Medulla oblongata (tissue), 1 donor: ENCODE measurements at regions not wholly inside any gene's neighbourhood (a gene's known extent, or its start where the extent isn't known, plus 50 kb on each side); places are given as distances from the start of the nearest gene placed in this dataset.
"Not testable (repeated sequence)": the region's sequence is repeated elsewhere in the genome, so short reads cannot be mapped to it uniquely, and the experiment has no call there.

ENCODE experiments used
- DNase-seq: peaks from one replicate; pipeline ENCODE4 v3.0.0-alpha.2; 2015; ENCODE audit errors: extremely low spot score

DNA sequence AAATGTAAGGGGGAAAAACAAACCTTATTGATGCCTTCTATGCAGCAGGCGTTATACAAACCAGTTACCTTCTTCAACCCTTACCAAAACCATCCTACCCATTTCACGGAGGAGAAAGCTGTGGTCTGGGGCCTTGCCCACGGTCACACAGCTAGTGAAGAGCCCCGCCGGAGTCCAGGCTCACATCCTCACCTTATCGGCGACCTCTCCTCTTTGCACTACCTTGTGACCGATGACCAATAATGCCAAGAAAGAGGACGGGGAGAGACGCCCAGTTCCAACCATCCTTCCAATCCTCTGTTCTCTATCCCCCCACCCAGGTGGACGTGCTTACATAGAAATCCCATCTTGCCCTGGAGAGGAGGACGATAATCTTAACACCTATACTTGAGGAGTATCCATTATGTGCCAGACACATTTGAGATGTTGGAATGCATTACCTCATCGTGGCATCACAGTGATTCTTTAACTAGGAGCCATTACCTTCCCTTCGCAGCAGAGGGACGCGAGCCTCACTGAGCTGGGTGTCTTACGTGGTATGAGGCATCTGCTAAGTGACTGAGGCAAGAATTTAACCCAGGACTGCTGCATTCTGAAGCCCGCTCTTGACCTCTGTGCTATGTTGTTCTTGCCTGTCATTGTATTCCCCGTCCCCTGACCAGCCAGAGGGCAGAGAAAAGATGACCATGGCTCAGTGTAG, 253.7 kb upstream of the B3GAT1 start:
- DNase-seq = no peak

DNA sequence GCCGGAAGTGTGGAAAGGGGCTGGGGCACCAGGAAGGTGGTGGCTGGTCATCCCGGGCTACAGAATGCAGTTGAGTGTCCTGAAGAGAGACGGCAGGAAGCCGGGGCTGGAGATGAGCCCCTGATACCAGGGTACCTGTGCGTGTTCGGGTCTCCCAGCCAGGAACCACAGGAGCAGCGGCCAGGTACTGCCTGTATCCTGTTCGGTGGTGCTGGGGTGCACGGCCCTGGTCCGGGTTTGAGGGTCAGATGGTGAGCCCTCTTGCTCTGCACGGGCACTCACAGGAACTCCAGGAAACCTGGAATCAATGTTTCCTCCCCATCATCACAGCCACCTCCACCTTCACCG, 253.1 kb upstream of the B3GAT1 start:
- no peak for DNase-seq

DNA sequence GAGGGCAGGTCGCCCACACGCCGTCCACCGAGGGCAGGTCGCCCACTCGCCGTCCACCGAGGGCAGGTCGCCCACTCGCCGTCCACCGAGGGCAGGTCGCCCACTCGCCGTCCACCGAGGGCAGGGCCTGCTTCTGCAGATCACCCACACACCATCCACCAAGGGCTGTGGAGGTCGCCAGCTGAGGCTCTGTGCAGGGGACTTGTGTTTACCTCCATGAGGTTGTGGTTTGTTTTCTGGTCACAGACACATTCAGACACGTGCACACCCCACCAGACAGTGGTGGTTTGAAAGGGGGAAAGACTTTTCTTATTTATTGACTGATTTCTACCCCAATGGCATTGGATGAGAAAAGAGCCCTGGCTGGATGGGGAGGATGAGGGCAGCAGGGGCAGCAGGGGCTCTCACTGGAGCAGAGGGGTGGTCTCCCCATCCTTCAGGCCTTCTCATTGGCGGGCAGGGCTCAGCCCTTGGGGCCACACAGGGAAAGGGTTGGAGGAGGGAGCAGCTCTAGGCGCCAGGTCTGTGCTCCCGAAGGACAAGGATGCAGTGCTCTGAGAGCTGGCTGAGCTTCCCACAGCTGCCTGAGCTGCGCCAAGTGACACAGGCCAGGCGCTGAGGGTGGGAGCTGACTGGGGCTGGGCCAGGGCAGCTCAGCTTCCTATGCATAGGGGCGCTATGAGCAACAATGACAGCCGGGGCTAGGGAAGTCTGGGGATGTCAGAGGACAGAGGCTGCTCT, 252.6 kb upstream of the B3GAT1 start:
- no peak for DNase-seq

DNA sequence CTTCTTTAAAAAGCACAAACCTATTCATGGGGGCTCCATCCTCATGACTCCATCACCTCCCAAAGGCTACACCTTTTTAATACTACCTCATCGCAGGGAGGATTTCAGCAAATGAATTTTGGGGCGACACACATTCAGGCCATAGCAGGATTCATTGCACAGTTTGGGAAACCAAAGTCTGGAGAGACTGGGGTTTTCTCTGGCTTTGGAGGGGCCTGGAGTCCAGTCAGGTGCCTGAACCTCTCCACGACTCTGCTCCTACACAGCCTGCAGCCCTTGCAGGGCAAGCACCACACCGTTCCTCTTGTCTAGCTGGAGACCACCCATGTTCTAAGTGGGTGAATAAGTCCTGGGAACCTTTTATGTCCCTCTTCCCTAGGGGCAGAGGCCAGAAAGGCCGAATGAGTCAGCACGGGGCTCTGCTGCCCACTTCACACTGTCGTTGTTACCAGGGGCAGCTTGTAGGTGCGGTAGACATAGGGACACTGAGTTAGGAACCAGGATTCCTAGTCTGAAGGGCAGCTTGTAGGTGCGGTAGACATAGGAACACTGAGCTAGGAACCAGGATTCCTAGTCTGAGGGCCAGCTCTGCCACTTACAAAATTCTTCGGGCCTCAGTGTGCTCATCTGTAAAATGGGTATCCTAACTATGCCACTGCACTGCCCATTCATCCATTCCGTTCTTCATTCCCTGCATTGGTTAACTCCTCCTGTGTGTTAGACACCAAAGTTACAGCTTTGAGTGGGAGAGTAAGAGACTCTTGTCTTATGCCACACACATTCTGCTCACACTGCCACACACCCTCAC, 251.7 kb upstream of the B3GAT1 start:
- no peak for DNase-seq

DNA sequence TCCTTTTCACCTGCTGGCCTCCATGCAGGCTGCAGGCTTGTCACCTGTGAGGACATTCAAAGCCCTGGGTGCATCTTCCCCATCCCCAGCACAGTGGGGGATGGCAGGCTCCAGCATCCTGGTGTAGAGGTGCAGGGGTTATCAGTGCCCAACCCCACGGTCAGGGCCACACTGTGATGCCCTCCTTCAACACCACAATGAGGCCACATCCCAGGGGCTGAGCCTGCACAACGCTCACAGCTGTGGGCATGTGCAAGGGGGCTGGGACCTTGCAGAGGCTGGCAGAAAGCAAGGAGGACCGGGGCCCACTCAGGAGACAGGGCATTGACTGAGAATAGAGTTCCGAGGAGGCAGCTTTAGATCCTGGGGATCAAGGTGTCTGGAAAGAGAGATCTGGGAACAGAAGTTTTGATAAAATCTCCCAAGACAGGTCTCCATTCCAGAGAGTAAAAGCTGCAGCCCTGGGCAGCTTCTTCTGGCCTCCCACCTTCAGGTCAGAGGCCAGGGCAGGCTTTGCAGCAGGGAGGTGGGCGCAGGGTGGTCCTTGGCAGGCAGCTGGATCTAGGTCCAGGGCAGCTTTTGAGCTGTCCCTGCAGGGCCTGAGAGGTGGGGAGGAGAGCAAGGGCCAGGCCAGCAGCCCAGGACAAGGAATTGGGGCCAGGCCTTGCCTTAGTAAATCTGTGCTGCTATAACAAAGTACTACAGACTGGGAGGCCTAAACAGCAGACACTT, 250.8 kb upstream of the B3GAT1 start:
- DNase-seq = no peak

DNA sequence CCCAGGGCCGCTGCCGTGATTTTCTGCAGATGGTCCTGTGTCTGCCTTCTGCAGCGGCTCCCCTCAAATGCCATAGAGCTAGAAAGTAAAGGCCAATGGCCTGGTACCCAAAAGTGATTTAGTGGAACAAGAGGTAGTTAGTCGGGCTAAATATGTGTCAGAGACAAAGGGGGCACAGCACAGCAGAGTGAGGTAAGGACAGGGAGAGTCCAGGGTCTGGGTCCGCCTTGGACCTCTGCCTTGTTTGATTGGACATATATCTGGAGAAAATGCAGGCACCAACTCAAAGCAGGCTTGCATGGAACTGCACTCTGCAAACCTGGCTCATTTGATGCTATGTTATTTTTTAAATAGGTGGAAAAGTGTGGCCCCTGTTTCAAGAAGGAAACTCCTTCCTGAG, 249.6 kb upstream of the B3GAT1 start:
- no peak for DNase-seq

DNA sequence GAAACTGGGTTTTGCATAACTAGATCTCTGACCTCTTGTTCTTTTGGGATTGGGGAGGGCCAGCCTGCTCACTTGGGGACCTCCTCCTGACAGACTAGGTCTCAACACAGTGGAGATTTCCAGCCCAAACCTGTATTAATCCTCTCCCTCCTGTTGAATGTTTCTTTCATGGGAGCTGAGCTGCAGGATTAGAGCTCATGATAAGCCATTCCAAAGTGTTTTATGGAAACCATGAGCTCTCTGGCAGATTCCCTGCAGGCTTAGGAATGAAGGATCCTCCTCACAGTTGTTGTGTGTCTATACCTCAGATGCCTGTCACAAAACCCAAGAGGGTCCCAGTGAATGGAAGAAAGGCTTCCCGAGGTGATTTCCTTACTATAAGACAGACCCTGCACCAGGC, 248.4 kb upstream of the B3GAT1 start:
- DNase-seq = no peak

DNA sequence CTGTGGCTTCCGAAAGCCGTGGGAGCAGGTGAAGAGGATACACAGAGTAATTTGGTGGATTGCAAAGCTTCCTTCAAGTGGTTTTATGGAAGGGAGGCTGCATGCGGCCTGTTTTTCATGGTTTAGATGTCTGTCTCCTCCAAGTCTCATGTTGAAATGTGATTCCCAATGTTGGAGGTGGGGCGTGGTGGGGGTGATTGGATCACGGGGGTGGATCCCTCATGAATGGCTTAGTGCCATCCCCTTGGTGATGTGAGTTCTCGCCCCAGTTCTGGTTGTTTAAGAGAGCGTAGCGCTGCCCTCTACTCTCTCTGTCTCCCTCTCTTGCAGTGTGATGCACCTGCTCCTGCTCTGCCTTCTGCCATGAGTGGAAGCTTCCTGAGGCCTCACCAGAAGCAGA, 247.8 kb upstream of the B3GAT1 start:
- DNase-seq = no peak

DNA sequence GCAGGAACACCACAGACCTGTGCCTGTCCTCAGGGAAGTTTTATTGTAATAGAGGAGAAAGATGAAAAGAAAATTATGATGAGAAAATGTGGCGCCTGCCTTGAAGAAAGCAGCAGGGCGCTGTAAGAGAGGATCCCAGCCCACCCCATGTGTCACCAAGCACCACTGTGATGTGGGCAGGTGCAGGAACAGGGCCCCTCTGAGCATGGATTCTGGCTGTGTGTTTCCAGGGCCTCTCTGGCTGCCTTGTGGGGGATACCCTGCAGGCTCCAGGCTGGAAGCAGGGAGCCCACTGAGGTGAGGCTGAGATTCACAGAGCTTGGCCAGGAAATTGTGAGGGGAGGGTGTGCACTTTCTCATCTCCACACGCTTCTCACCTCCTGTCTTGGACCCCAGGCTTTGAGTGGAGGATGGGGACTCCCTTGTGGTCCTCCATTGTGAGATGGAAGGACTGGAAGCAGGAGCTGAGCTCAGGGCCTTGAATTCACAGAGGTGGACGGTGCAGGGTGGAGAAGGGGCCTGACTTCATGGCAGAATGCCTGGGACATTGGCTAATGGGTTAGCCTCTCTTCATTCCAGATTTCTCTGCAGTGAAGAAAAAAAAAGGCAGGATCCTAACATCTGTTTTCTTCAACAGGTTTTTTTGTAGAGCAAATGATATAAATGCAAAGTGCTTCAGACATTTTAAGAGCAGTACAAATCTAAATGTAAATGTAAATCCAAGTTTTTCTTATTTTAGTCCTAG, 246.6 kb upstream of the B3GAT1 start:
- no peak for DNase-seq

DNA sequence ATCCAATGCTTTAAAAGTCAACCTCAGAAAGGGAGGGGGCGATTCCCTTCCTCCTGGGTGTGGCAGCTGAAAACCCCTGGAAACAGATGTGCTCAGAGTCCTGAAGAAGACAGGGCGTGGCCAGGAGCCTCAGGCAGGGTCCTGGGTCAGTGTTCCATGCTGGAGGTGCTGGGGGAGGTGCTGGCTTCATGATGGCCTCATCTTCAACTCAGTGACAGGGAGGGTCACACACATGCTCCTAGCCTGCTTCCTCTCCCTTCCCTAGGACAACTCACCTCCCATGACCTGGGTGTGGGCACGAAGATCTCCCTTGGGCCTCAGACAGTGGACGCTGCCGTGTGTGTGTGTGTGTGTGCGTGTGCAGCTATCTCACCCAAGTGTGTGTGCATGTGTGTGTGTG, 245.6 kb upstream of the B3GAT1 start:
- DNase-seq = no peak

DNA sequence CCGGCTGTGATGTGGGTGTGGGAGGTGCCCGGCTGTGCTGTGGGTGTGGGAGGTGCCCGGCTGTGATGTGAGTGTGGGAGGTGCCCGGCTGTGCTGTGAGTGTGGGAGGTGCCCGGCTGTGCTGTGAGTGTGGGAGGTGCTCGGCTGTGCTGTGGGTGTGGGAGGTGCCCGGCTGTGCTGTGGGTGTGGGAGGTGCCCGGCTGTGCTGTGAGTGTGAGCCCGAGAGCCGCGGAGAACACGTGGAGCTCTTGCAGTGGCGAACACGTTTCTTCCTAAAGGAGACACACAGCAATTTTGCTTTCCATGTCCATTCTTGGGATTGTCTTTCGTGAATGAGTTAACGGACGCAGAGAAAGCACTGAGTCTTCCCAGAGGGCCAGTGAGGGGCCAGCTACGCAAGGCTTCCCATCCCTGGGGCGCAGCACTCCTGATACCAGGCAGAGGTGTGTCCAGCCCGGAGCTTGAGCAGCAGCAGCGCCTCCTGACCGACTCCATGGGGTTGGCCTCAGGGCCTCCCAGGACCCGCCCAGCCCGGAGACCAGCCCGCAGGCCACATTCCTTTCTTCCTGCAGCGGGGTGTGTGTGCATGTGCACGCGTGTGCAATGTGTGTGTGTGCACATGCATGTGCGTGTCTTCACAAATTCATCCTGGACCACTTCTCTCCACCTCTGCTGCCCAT, 245.0 kb upstream of the B3GAT1 start:
- DNase-seq = no peak

DNA sequence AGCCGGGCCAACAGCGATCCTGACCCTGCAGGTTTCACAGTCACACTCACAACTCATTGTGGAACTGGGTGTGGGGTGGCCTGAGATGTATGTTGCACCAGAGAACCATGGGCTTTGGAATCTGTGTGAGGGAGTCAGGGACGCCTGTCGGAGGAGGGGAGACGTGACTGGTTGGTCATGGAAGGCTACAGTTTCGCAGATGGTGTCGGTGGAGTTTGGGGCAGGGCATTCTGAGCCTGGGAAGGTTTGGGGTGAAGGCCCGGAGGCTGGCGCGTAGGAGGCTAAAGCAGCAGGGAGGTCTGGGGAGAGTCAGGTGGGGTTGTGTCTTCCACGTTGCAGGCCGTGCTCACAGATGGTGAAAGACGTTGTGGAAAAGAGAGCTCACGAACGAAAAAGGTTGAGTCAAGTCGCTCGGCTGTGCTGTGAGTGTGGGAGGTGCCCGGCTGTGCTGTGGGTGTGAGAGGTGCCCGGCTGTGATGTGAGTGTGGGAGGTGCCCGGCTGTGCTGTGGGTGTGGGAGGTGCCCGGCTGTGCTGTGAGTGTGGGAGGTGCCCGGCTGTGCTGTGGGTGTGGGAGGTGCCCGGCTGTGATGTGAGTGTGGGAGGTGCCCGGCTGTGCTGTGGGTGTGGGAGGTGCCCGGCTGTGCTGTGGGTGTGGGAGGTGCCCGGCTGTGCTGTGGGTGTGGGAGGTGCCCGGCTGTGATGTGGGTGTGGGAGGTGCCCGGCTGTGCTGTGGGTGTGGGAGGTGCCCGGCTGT, 244.2 kb upstream of the B3GAT1 start:
- DNase-seq = not testable (repeated sequence)

DNA sequence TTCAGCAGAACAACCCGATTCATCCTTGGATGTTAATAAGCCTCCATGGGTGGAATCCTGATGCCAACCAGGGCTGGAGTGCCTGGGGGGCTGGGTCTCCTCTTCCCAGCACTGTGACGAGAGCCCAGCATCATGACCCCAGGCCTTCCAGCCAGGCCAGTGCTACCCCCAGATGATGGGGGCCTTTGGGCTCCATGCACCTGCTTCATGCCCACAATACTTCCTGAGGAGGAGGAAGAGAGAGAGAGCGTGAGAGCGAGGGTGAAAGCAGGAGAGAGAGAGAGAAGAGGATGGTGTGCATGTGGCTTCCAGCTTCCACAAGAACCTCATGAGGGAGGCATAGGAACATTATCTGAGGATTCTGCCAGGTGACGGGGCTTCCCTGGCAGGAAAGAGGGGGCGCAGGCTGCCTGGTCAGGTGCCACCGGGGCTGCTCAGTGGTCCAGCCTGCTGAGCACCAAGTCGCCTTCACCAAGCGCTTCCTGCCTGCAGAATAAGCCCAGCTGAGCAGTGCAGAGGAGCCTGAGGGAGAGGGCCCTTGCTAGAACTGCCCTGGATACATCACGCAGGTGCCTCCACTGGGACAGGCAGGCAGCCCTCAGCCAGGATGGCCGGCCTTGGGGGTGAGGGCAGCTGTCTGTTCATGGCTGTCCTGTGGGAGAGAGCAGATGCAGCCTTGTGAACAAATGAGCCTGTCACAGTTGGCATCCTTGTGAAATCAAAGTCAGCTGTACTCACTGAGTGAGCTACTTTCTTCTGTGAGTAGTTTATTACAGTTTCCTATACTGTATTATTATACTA, 243.3 kb upstream of the B3GAT1 start:
- no peak for DNase-seq

DNA sequence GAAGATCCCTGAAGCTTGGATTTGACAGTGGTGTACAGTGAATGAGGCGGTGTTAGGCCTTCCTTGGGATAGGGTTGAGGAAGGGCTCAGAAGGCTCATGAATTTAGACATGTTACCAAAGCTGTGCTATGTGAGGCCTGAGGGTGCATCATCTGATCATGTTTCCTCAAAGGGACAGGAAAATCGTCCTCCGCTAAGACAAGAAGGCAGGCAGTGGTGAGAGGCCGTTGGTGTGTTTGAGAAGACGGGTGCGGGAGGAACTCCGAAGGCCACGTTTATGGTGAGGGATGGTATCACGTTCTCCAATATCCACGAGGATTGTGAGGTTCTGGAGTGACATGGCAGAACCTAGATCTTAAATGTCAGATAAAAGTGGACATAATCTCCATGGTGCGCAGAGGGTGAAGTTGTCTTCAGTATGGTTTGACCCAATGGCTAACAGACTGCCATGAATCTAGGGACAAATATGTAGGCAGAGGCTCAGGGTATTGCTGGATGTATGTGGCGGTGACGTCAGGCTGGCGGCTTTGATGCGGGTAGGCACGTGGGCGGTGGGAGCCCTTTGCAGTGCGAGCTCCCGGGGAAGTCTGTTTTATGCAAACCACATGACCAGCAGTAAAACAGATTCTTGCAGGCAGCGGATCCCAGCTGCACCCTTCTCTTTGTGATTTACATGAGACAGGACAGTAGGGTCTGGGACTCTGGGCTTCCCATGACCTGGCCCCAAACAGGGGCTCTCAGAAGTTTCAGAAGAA, 242.3 kb upstream of the B3GAT1 start:
- no peak for DNase-seq

DNA sequence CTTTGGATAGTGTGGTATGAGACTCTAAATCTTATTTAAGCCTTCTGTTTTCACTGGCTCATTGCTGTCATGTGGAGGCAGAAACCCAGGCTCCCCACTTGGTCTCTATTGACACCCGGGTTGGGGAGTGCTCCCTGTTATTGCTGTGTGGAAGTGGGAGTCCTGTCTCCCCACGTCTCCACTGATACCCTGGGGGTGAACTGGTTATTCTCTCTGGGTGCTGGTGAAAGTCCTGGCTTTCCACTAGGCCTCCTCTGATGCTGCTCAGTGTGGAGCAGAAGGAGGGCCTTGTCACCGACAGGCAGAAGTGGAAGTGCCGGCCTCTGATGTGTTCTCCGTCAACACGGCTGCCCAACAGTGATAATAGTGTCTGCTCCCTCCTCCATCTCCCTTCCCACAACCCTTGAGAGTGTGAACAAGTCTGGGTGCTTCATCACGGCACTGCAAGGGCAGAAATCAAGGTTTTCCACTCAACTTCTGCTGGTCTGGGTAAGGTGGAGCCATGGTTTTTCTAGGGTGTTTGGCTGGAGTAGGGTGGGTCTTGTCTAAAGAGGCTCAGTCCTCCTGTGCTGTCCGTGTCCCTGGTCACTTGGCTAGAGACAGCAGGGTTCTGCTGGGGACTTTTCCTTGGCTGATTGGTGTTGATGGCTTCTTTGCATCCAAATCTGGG, 240.7 kb upstream of the B3GAT1 start:
- DNase-seq = no peak

DNA sequence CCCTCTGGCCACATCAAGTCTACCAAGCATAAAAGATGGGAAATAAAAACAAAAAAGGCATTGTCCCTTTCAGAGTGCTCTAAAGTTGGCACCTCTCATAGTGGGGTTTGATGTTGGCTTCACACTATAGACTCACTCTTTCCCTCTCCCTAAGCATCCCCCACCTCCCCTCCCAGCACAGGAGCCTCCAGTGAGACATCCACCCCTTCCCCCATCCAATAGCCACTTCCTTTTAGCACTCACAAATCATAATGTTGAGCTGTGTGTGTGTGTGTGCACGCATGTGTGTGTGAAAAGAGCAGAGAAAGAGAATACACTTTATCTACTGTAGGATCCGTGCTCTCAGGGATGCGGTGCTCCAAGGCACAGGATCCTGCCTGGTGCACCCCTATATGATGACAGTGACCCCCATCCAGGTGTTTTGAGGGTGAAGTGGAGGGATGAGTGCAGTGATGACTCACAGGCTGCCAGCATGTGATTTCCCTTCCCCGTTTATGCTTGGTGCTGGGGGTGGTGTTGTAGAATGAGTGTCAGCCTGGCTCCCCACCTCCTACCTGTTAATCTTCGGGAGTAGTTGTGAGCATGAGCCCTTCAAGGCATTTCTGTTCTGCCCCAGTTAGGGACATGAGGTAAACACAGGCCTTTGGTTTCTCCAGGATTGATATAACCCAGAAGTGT, 235.2 kb upstream of the B3GAT1 start:
- DNase-seq = no peak

DNA sequence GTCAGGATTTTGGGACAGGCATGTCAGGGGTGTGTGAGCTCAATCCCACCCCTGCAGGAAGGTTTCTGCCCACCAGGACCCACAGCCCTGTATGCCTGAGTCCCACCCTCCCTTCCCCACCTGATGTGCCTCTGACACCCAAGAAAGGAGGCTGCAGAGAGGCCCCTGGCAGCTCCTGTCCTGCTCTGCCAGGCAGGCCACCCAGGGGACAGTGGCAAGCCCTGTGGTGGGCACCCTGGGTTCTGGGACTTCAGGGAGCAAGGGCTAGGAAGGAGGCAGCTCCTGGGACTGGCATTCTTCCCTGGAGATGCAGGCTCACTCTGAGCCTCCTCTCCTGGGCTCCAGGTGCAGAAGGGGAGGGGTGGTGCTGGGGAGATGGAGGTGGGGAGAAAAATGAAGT, 234.5 kb upstream of the B3GAT1 start:
- DNase-seq = no peak
